NCI-H526 (cell line): ENCODE measurements at regions not wholly inside any gene's neighbourhood (a gene's known extent, or its start where the extent isn't known, plus 50 kb on each side); places are given as distances from the start of the nearest gene placed in this dataset.
A peak's percentile ranks its signal among the peaks of the same experiment; 100 is the strongest.

ENCODE experiments used
- DNase-seq, 2 experiments: peaks; one replicate each; lab custom pipeline; 2025; lab: John Stamatoyannopoulos, UW

DNA sequence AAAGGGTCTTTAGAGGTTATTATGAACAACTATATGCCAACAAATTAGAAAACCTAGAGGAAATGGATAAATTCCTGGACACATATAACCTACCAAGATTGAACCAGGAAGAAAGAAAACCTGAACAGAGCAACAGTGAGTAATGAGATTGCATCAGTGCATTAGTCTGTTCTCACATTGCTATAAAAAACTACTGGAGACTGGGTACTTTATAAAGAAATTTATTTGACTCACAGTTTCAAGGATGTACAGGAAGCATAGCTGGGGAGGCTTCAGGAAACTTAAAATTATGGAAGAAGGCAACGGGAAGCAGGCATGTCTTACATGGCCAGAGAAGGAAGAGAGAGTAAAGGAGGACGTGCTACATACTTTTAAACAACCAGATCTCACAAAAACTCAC is 70.8 kb upstream of the GNAZ start:
- DNase-seq, result no peak

DNA sequence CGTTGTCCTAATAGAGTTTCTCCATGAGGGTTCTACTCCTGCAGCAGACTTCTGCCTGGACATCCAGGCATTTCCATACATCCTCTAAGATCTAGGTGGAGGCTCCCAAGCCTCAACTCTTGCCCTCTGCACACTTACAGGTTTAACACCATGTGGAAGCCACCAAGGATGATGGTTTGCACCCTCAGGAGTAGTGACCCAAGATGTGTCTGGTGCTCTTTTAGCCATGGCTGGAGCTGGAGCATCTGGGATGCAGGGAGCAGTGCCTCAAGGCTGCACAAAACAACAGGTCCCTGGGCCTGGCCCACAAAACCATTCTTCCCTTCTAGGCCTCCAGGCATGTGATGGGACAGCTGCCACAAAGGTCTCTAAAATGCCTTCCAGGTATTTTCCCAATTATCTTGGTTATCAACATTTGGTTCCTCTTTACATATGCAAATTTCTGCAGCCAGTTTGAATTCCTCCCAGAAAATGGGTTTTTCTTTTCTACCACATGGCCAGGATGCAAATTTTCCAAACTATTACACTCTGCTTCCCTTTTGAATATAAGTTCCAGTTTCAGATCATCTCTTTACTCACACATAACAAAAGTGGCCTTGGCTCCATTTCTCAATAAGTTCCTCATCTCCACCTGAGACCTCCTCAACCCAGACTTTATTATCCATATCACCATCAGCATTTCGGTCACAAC is 69.5 kb upstream of the GNAZ start:
- peak; percentile 29 to 68 for DNase-seq

DNA sequence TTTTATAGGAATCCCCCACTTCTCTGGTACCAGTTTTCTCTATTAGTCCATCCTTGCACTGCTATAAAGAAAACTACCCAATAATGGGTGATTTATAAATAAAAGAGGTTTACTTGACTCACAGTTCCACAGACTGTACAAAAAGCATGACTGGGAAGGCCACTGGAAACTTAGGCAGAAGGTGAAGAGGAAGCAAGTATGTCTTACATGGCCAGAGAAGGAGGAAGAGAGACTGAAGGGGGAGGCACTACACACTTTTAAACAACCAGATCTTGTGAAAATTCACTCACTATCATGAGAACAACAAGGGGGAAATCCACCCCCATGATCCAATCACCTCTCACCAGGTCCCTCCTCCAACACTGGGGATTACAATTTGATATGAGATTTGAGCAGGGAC is 68.9 kb upstream of the GNAZ start:
- no peak for DNase-seq

DNA sequence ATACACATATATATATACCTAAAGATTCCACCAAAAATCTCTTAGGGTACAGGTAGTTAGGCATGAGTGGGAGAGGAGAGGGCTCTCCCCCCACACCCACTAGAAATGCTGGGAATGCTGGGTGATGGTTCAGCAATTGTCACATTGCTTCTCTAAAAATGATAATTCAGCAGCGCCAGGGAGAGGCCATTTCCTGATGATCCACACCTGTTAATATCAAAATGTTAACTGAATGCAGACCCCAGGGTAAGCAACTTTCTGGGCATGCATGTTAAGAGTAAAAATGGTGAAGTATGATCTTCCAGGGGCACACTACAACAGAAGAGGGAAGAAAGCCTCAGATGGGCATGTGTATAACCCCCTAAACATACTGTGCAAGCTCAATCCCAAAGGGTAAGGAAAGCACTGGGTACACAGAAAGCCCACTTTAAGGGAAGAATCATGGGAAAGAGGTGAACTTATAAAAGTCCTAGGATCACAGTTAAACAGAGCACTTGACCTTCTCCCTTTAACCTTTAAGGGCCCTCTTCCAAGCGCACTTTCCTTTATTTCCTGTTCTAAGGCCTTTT is 67.6 kb upstream of the GNAZ start:
- no peak for DNase-seq

GRCh38 chr22:23007823-23008222 is 62.5 kb upstream of the GNAZ start:
- no peak for DNase-seq

GRCh38 chr22:23008896-23009295 is 61.4 kb upstream of the GNAZ start:
- DNase-seq, result no peak
